ENCODE measurements at regions not wholly inside any gene's neighbourhood (a gene's known extent, or its start where the extent isn't known, plus 50 kb on each side); places are given as distances from the start of the nearest gene placed in this dataset.

DNA sequence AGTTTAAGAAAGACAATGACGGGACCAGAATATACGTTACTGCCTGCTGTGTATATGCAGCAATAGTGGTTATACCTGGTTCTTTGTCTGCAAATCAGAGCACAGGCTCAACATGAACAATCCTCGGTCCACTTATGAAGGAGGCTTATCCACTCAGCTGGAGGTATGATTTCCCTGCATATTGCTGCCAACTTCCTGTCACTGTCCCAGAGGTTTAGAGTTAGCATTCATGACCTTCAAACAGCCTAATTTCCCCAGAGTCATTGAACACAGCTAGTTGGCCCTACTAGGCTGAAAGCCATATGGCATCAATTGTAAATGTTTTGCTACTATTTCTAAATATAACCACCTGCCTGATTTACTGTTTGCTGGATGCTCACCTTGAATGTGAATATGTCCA, 224.9 kb upstream of the ZNF717 start:
- DNase-seq (ENCODE audit: low read depth): no peak

- DNase-seq (ENCODE audit: low read depth): no peak
Observed at GRCh38 chr3:76011121-76011520, 225.8 kb upstream of the ZNF717 start.

DNA sequence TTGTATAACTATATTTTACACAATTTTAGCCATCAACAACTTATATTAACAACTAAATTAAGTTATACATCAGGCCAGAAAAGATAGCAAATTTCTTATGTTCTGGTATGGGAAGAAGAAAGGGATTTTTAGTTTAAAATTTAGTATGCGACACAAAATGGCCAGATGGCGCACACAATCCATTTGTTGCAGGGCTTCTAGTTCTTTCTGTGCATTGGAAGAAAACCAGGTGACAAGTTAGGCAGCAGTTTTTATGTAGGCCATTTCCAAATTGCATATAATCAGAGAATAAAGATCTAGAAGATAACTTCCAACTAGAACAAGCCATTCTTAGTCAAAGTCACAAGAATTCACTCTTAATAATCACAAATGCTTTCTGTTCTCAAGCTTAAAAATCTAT, 230.1 kb upstream of the ZNF717 start:
- no peak for DNase-seq (ENCODE audit: low read depth)

- DNase-seq (ENCODE audit: low read depth): no peak
Observed at GRCh38 chr3:76016111-76016510, 230.8 kb upstream of the ZNF717 start.

DNA sequence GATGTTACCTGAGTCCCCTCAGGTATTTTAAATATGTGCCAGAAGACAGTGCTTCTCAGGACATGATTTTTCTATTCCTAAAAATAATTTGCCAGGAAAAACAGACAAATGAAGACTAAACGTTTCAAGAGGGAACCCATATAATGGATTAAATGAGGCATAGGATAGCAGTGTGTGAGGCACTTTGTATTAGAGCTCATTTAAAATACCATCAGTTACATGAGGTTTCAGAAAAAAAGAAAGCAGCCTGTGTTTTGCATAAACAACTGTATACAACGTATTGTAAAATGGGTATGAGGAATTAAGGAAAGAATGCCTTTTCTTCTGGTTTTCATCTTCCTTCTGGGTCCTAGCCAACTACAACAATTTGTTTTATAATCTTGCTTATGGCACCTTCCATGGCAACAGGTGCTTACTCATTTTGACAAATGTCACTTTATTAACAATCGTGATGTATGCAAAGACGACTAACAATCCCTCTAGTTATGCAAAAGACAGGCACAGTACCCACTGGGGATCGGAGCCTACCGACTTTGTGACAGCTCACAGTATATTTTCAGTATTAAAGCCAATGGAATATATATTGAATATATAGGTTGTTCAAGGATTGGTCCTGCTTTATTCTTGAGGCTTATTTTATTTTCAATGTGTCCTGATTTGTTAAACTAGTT, 231.6 kb upstream of the ZNF717 start:
- DNase-seq (ENCODE audit: low read depth): no peak

- DNase-seq (ENCODE audit: low read depth): no peak
Observed at GRCh38 chr3:76021376-76021775, 236.0 kb upstream of the ZNF717 start.

GRCh38 chr3:76024640-76025039, 239.3 kb upstream of the ZNF717 start:
- no peak for DNase-seq (ENCODE audit: low read depth)

GRCh38 chr3:76025561-76025960, 240.2 kb upstream of the ZNF717 start:
- no peak for DNase-seq (ENCODE audit: low read depth)

- peak; percentile 29 for DNase-seq (ENCODE audit: low read depth)
Observed at GRCh38 chr3:76026379-76026778, 241.0 kb upstream of the ZNF717 start.

GRCh38 chr3:76028774-76029173, 243.4 kb upstream of the ZNF717 start:
- no peak for DNase-seq (ENCODE audit: low read depth)

- DNase-seq (ENCODE audit: low read depth): no peak
Observed at GRCh38 chr3:76034649-76035048, 249.3 kb upstream of the ZNF717 start.

DNA sequence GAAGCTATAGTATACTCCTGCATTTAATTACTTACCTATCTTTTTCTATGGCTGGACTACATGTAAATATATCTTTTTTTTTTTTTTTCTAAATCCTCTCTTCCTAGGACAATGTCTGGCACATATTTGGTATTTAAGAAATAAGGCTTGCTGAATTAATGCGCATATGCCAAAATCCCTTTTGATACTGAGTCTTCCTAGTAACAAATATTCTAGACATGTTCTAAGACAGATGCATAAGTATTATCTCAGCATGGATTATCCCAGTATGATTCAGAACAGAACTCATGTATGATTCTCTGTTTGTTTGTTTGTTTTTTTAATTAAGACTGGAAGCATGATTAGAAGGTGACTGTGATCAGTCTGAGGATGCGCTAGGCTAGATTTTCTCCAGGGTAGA, 249.8 kb upstream of the ZNF717 start:
- DNase-seq (ENCODE audit: low read depth): no peak

DNA sequence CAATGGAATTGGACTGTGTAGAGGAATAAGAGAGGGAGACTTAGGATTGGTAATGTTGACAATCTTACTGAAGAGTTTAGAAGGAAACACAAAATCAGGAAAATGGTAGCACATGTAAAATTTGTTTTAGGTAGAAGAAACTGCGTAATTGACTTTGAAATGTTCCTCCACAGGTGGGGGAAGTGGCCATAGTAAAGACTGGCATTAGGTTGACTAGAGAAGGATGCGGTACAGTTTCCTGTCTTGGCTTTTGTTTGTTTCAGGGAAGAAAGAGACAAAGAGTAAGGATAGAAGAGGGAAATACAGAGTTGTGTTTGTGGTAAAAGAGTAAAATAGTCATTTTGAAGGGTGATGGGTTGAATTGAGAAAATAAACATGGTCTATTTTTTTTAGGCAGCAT, 253.6 kb upstream of the ZNF717 start:
- DNase-seq (ENCODE audit: low read depth): no peak

DNA sequence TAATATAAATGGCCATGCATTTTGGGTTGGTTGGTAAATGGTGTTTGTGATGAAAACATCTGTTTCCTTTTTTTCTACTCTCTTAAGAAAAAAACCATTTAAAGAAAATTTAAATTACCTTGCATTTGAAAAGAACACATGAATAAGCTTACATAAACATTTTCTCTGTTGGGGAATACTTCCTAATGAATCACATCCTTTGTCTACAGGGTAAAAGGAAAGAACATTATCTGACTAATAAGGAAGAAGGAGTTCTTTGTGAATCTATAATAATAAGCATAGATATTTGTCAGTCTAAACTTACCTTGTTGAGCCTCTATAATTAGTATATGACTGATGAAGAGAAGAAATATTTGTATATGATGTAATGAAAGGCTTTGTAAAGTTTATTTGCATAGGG, 254.1 kb upstream of the ZNF717 start:
- DNase-seq (ENCODE audit: low read depth): peak; percentile 51

DNA sequence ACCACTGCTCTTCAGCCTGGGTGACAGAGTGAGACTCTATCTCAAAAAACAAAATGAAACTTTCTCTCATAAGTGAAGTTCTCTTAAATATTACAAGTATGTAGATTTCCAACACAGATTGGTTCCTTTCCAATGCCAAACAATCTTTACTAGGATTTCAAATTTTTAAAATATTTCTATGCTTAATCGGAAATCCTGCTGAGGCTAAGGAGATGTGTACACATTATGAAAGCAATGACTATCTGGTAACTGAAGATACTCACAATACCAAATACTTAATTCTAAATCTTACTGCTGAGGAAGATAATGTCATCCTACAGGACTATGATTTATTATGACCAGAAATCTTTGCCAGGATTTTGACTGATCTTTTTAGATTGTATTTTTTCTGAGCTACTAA, 255.6 kb upstream of the ZNF717 start:
- DNase-seq (ENCODE audit: low read depth): peak; percentile 24

- no peak for DNase-seq (ENCODE audit: low read depth)
Observed at GRCh38 chr3:76043746-76044145, 258.4 kb upstream of the ZNF717 start.

DNA sequence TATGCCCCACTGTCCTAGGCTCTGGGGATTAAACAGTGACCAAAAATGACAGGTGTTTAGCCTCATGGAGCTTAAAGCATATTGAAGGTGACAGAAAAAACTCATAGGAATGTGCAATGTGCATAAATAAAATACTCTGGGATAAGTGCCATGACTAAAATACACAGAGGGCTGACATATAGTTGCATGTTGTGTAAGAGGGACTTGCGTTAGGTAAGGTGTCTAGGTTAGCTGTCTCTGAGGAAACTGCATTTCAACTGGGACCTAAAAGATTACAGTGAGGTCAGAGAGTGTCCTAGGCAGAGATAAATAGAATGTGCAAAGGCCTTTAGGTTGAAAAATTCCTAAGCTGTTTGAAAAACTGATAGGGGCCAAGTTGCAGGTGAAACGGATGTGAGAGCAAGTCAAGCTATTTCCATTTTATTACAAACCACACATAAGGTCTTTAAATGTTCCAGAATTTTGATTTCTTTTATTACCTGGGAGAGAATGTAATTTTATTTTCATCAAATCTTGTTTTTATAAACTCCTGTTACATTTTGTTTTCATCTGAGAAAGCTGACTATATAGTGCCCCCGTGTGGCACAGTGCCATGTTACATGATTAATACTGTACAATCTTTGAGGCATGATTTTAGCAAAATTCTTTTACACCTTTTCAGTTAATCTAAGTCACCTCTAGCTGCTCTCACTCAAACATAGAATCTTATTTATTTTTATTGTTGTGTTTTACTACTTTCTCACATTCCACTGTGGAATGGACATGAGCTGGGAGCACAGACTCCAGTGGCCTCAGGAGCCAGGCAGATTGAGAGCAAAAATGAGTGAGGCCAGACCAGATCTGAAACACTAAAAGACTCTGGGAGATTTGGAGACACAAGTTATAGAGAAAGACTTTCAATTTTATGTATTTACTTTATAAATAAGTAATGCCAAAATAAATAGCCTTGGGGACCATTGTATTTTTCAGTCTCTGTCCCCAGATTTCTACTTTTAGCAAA, 259.6 kb upstream of the ZNF717 start:
- peak; percentile 48 for DNase-seq (ENCODE audit: low read depth)

- DNase-seq (ENCODE audit: low read depth): no peak
Observed at GRCh38 chr3:76047368-76047767, 262.0 kb upstream of the ZNF717 start.

DNA sequence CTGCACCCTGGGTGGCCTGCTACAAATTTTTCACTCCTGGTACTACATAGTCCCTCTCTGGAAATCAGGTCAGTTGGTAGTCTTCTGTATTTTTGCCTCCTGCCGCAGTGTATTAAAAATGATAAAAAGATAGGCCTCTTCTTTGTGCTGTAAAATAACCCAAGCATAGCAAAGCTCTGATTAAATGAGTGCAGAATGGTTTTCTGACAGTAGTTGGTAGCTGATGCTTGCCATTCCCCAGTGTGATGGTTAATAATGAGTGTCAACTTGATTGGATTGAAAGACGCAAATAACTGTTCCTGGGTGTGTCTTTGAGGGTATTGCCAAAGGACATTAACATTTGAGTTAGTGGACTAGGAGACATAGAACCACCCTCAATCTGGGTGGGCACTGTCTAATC, 264.4 kb upstream of the ZNF717 start:
- no peak for DNase-seq (ENCODE audit: low read depth)

DNA sequence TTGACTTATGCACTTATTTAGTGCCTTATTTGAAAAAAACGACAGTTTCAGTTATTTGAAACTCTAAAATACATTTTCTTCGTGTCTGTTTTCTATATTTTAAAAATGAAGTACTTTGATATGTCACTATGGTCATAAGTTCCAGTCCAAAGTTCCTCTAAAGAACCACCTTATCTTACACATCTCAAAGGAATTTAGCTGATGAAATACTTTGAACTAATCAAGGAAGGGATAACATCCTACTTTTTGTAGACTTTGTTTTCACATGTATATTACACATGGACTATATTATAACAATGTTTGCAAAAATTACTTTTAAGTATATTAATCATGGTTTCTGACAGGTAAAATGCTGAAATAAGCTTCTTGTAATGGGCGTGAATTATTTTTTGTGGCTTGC, 265.8 kb upstream of the ZNF717 start:
- DNase-seq (ENCODE audit: low read depth): no peak

GRCh38 chr3:76054404-76054803, 269.1 kb upstream of the ZNF717 start:
- no peak for DNase-seq (ENCODE audit: low read depth)

- no peak for DNase-seq (ENCODE audit: low read depth)
Observed at GRCh38 chr3:76061654-76062053, 276.3 kb upstream of the ZNF717 start.

DNA sequence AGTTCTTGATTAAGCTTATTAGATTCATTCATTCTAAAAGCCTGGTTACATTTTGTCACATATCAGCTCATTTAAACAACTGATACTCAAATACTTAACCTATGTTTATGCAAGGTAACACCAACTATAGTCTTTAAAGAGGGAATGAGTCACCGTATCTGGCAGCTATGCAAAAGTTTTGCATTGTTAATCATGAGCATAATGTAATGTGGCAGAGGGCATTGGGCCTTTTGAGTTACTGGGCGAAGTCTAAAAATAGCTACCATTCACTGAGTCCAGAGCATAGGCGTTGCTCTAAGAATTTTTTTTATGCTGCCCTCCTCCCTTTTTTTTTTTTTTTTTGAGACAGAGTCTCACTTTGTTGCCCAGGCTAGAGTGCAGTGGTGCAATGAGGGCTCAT, 277.7 kb upstream of the ZNF717 start:
- DNase-seq (ENCODE audit: low read depth): peak; percentile 80

Measured in LHCN-M2 (cell line).